Right atrium auricular region (tissue), 2 donors: ENCODE measurements at regions not wholly inside any gene's neighbourhood (a gene's known extent, or its start where the extent isn't known, plus 50 kb on each side); places are given as distances from the start of the nearest gene placed in this dataset.

Source experiments
- DNase-seq: peaks from one replicate; pipeline ENCODE4 v3.0.0-alpha.2; 2019; ENCODE audit warnings: low spot score
- H3K27ac ChIP-seq, 2 donors: fragments of 200-600 bp; sonication (generic); 1 replicate in 1 of 2; 2 replicates in 1 of 2; pipeline ENCODE4 v1.5.1; 2016 to 2019
- H3K27me3 ChIP-seq, 2 donors: fragments of 200-600 bp; sonication (generic); one replicate each; pipeline versions ENCODE4 v1.5.1 to v1.6.0; 2017 to 2019
- H3K36me3 ChIP-seq: fragments of 200-600 bp; sonication (generic); one replicate; pipeline ENCODE4 v1.5.1; 2016
- H3K4me1 ChIP-seq, 2 donors: fragments of 200-600 bp; sonication (generic); one replicate each; pipeline versions ENCODE4 v1.5.1 to v1.6.0; 2017 to 2019
- H3K4me3 ChIP-seq, 2 donors: fragments of 200-600 bp; sonication (generic); 1 replicate in 1 of 2; 2 replicates in 1 of 2; pipeline ENCODE4 v1.5.1; 2017 to 2019; ENCODE audit warnings: mild to moderate bottlenecking in 1 of 2, moderate library complexity in 1 of 2
- H3K9me3 ChIP-seq, 2 donors: fragments of 200-600 bp; sonication (generic); one replicate each; pipeline ENCODE4 v1.5.1; 2019
- TF ChIP-seq, protein P1 (sequence below), 2 donors: fragments of 200-600 bp; sonication (generic); IDR thresholded peaks; one replicate each; pipeline ENCODE4 v1.5.1; 2019; ENCODE audit warnings: antibody characterized with exemption in 2 of 2

DNA sequence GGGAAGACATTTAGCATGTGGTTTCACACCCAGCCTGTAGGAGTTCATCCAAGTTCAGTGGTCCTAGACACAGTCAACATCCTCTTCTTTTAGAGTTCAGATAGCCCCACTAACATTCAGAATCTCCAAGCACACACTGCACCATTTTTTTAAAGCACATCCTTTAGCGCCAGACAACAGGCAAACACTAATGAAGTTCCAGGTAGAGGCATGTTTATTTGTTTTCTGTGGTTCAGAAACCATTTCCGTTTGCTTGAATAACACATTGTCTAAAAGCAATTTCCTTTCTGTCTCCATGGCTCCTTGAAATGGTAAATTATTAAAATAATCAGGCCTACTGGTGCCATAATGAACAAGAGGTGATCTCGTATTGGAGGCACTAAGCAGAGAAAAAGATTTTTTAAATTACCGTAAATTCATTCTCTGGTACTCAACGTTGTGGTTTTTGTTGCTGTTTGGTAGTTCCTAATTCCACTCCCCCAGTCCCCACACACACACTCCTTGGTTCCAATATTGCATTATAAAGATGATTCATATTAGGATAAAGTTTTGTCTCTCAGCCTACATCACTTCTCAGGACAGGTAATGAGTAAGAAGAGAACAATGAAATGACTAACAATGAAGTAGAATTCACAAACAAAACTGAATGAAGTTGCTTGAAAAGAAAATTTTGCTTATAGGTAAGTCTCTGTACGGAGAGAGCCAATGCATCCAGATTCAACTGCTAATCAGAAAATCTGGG, 153.1 kb downstream of the PCSK1 start:
- Histone ChIP-seq H3K4me1 (no peaks in the 10 kb centered on the region), H3K27ac (no peak overlapping the region), H3K4me3 (no peak overlapping the region), H3K27me3 (no peaks in the 10 kb centered on the region), H3K36me3 (no peaks in the 10 kb centered on the region), H3K9me3 (no peaks in the 10 kb centered on the region)
- DNase-seq, result no peak
- TF ChIP-seq, protein P1, sequence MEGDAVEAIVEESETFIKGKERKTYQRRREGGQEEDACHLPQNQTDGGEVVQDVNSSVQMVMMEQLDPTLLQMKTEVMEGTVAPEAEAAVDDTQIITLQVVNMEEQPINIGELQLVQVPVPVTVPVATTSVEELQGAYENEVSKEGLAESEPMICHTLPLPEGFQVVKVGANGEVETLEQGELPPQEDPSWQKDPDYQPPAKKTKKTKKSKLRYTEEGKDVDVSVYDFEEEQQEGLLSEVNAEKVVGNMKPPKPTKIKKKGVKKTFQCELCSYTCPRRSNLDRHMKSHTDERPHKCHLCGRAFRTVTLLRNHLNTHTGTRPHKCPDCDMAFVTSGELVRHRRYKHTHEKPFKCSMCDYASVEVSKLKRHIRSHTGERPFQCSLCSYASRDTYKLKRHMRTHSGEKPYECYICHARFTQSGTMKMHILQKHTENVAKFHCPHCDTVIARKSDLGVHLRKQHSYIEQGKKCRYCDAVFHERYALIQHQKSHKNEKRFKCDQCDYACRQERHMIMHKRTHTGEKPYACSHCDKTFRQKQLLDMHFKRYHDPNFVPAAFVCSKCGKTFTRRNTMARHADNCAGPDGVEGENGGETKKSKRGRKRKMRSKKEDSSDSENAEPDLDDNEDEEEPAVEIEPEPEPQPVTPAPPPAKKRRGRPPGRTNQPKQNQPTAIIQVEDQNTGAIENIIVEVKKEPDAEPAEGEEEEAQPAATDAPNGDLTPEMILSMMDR (IDR thresholded peaks at IDR 0.05), result no peak

DNA sequence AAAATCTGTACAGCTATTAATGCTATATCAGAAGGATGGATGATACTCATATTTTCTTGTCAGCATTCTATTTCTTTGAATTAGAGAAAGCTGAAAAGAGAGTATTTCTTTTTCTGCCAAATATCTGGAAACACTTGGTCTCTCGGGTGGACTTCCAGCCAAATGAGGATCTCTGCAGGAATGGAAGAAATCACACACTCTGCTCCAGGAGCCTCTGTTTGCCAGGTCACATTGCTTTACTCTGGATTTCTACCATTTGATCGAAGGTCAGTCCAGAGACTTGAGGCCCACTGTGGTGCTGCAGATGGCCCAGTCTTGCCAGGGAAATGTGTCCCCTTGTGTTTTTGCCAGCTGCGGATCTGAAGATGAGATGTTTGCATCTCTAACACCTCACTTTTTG, 154.1 kb downstream of the PCSK1 start:
- no peak for DNase-seq
- no peak overlapping the region for H3K4me3 ChIP-seq
- H3K36me3 ChIP-seq, result no peaks in the 10 kb centered on the region
- no peaks in the 10 kb centered on the region for H3K27me3 ChIP-seq
- H3K4me1 ChIP-seq, result no peaks in the 10 kb centered on the region
- H3K9me3 ChIP-seq, result no peaks in the 10 kb centered on the region
- TF ChIP-seq, protein P1 (IDR thresholded peaks at IDR 0.05), result no peak
- no peak overlapping the region for H3K27ac ChIP-seq

DNA sequence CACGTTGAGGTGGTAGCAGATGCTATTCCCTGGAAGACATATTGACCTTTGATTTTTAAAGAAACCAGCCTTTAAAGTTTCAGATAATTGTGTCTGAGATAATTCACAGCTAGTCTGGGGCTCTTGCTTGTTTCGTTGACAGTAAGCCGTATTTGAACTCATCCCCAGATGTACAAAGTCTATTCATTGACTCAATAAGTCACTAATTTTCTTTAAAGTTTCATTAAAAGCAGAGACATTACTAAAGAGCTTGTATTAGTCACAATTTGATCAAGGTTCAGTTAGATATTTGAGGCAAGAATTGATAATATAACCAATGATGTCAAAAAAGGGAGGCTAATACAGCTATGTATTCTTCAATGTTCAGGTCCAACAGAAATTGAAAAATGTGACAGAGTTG, 158.0 kb downstream of the PCSK1 start:
- Histone ChIP-seq H3K27me3 (no peaks in the 10 kb centered on the region), H3K36me3 (no peaks in the 10 kb centered on the region), H3K27ac (no peak overlapping the region), H3K4me3 (no peak overlapping the region), H3K4me1 (no peaks in the 10 kb centered on the region), H3K9me3 (no peaks in the 10 kb centered on the region)
- TF ChIP-seq, protein P1 (IDR thresholded peaks at IDR 0.05), result no peak
- no peak for DNase-seq

DNA sequence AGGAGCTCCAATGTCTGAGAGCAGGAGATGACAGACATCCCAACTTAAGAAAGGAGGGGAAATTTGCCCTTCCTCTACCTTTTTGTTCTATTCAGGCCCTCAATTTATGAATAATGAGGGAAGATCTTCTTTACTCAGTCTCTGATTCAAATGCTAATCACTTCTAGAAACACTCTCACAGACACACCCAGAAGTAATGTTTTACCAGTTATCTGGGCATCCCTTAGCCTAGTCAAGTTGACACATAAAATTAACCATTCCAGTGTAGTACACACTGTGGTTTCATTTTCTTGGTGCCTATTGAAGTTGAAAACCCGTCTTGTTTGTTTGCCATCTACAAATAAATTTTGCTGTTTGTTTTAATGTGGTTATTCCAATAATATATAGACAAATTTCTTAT, 167.6 kb downstream of the PCSK1 start:
- H3K9me3 ChIP-seq, result peaks cover 0 to 16% of the 10 kb centered on the region in 2 donors
- no peak for DNase-seq
- TF ChIP-seq, protein P1 (IDR thresholded peaks at IDR 0.05), result no peak
- no peak overlapping the region for H3K27ac ChIP-seq
- no peaks in the 10 kb centered on the region for H3K27me3 ChIP-seq
- H3K36me3 ChIP-seq, result no peaks in the 10 kb centered on the region
- peaks cover 0 to 4% of the 10 kb centered on the region in 2 donors for H3K4me1 ChIP-seq
- no peak overlapping the region for H3K4me3 ChIP-seq

DNA sequence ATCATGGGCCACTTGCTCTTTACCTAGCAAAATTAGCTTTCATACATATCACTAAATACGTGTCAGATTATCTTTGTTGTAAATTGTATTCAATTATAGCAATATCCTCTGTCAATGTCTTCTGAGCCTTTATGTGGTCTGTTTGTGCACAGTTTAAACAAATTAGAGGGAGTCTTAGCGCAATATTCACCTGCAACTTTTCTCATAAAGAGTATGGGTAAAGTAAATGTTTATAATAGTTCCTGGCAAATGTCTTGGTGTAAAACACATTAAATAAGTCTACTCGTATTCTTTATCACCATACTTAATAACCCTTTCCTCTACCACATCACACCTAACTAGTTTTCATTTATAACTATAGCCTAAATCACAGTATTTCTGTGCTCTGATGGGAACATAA, 169.0 kb downstream of the PCSK1 start:
- H3K9me3 ChIP-seq, result peaks cover 0 to 16% of the 10 kb centered on the region in 2 donors
- no peak for DNase-seq
- no peaks in the 10 kb centered on the region for H3K27me3 ChIP-seq
- TF ChIP-seq, protein P1 (IDR thresholded peaks at IDR 0.05), result no peak
- no peak overlapping the region for H3K27ac ChIP-seq
- H3K36me3 ChIP-seq, result no peaks in the 10 kb centered on the region
- H3K4me1 ChIP-seq, result peaks cover 0 to 18% of the 10 kb centered on the region in 2 donors
- H3K4me3 ChIP-seq, result no peak overlapping the region

DNA sequence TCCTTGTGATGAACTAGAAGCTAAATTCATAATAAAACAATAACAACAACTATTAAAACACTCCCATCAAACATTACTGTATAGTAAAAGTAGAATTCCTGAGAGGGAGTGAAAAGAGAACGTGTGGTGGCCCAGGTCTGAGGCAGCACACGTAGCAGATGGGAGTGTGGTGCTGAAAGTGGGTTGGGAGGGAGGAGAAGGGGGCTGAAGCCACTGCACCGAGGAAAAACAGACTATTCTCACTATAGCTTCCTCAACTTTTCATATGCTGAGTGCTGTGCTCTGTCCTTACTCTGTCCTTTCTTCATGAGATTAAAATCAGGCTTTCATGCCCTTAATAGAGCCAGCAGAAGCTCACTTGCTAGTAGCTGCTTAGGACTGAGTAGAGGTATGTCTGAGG, 170.9 kb downstream of the PCSK1 start:
- Histone ChIP-seq H3K9me3 (peaks cover 0 to 8% of the 10 kb centered on the region in 2 donors), H3K4me3 (no peak overlapping the region), H3K4me1 (peaks cover 0 to 24% of the 10 kb centered on the region in 2 donors), H3K27me3 (no peaks in the 10 kb centered on the region), H3K27ac (no peak overlapping the region), H3K36me3 (no peaks in the 10 kb centered on the region)
- no peak for DNase-seq
- TF ChIP-seq, protein P1 (IDR thresholded peaks at IDR 0.05), result no peak
